GM18873 (cell line): ENCODE measurements at regions not wholly inside any gene's neighbourhood (a gene's known extent, or its start where the extent isn't known, plus 50 kb on each side); places are given as distances from the start of the nearest gene placed in this dataset.

Experiments
- ATAC-seq: cut with Tn5 transposase; IDR thresholded peaks from one replicate; pipeline ENCODE4 v1.9.1; 2021; ENCODE audit warnings: mild to moderate bottlenecking, moderate library complexity, moderate number of reproducible peaks; ENCODE audit not compliant: unreplicated experiment, low FRiP score

DNA sequence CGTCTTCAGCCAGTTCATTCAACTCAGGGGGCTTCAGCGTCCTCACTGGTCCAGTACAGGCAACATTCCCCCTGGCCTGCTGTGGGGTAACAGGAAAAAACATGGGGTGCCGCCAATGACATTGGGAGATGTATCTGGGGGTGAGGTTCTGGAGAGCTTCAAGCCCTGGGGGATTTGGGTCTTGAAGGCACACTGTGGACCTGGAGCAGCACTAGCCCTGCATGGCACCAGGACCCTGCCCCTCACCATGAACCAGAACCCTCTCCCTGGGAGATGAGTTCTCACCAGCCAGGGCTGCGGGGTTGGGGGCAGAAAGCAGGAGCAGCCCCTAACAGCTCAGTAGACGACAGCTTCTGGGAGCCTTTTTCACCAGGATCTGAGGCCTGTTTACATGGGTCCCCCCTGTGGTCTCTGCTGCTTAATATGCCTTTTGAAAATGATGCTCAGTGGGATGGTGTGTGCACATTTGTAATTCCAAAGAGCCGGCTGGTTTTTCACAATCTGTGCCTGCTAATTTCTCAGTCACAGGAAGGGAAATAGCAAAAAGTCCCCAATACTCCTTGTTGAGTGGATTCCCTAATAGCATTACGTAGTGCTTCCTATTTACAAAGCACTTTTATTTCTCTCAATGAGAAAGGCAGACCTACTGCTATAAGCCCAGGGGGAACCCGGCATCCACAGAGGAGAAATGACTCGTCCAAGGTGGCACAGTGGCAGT is 509.5 kb downstream of the RPS24 start:
- no peak for ATAC-seq

DNA sequence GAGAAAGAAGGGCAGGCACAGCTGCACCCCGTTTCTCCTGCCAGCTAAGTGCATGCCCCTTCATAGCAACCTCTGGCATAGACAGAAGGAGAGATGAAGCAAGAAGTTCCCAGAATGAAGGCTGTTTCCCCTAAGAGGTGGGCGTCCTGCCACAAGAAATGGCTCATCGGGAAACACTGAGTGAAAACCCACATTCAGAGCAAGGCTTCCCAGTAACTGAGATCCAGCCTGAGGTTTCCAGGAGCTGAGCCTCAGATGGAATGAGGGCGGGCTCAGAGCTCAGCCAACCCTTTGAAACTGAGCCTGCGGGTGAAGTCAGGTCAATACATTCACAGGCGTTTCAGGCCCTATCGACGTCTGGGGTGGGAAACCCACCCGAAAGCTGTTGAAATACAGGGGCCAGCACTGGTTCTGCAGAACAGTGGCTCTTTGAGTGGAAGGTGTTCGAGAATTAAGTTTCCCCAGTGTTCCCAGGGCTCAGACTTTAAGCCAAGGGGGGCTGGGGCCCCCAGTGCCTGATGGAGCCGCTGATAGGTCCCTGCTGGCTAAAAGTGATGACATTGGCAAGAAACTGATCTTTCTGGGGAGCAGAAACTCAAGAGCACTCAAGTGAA is 510.2 kb downstream of the RPS24 start:
- ATAC-seq, result no peak

DNA sequence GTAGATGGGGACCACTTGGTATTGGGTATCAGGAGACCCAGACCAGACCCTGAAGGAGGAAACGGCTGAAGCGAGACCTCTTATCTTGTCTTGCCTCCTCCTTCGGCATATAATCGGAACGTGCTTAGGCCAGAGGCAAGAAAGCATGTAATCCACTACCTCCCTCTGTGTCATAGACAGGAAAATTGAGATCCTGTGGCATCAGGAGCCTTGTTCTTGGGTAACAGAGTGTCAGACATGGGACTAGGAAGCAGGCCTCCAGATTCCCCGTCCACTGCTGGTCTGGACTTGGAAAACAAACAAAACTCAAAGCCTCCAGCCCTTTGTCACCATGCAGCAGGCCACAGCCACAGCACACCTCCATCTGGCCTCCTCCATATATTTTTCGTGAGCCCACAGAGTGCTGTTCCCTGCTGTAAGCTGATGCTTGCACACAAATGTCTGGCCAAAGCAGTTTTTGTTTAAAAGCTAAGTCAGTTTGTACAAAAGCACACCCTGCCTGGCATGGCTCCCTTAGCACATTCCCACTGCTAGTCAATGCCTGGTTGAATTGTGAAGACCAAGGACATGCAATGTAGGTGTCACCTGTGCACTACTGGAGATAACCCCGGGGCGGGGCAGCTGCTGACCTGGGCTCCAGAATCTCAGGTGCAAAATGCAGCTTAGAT is 510.9 kb downstream of the RPS24 start:
- ATAC-seq, result no peak

DNA sequence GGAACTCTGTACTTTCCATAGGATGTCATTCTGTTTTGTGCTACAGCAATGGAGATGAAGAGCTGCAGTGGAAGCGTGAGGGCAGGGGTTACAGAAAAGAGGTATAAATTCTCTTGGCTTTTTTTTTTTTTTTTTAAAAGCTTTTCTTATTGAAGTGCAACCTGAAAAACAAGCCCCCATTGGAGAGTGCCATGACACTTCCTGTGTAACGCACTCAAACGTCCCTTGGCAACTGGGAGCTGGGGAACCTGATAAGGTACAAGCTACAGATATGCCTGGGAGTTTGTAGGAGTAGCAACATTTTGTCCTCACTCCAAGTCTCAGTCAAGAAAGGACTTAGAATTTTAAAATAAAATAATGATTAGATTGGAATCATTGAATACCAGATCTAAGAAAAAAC is 512.1 kb downstream of the RPS24 start:
- ATAC-seq, result no peak

DNA sequence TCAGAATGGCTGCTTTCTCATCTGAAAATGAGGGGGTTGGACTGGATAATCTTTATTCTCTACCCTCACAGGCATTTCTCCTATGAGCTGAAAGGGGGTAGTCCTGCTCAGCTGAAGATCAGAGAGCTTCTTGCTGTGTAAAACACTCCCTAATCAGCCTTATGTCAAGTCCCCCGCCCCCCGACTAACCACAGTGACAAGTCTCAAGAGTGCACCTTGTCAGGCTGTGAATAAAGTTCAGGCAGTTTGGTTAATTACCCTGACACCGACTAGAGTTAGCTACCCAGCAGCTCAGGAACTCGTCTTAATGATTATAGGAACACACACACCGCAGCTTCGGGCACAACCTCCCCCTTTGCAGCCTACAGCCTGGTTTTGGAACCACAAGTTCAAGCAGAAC is 513.7 kb downstream of the RPS24 start:
- ATAC-seq, result no peak

DNA sequence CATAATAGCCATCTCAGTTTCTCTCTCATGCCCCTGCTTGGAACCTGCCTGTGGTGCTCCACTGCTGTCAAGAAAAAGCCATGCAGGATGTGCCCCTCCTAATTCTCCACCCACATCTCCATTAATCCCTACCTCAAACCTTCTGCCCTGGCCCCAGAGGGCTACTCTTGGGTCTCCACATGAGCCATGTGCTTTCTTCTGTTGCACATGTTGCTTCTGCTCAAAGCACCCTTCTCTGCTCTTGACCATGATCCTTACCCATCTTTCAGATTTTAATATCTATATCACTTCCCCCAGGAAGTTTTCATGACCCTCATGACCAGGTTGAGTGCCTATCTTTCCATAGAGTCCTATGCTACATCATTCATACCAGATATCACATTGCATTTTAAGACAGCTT is 514.2 kb downstream of the RPS24 start:
- no peak for ATAC-seq

DNA sequence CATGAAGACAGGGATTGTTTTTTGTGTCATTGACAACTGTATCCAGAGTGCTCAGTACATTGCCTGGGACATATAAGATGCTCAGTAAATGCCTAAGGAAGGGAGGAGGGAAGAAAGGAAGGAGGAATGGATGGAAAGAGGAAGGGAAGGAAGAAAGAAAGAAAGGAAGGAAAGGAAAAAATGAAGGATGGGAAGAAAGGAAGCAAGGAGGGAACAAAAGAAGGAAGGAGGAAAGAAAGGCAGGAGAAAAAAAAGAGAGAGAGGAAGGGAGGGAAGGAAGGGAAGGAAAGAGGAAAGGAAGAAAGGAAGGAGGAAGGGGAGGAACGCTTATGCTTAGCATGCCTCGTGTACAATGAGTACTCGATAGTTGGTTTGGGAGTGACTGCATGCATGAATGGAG is 514.7 kb downstream of the RPS24 start:
- no peak for ATAC-seq

DNA sequence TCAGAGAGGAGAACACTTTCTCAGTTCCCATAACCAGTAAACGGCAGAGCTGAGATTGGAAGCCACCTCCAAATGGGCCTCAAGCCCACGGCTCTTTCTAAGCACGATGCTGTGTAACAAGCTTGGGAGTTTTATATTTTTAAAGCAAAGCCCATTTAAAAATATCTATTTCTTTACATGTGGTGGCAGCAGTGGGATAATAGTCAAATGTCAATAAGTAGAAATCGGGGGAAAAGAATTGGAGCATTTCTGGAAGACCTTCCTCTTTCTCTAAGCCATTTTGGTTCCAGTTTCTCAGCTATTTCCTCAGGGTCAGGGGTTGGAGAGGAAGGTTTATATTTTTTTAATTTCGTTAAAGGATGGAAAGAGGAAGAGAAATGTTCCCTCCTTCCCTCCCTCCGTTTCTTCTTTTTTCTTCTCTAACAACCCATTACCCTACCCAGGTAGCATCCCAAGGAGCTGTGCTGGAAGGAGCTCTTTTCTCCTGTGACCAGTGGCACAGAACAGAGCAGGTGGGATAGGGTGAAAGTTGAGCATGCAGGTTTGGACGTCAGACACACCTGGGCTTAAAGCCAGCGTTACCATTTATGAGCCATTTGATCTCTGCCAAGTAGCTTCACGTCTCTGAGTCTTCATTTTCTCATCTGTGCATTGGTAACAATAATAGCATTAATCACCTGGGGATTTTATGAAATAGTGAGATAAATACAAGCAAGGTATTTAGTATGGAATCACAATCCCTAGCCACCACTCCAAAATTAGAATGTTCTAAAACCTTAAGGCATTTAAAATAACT is 515.7 kb downstream of the RPS24 start:
- ATAC-seq, result no peak

DNA sequence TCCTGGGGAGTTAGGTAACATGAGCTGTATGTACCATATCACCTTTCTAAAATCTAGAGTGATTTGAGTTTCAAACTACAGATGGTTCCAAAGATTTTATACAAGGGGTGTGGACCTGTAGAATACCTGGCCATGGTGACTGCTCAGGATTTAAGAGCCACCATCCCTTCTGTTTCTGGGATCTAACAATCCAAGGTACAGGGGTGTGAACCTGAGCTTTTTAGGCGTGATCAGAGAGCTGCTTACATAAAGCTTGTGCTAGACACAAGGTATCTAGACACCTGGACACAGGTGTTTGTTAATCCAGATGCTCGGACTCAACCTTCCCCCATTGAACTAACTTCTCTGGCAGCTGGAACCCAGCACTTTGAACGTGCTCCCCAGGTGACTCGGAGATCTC is 516.4 kb downstream of the RPS24 start:
- no peak for ATAC-seq

DNA sequence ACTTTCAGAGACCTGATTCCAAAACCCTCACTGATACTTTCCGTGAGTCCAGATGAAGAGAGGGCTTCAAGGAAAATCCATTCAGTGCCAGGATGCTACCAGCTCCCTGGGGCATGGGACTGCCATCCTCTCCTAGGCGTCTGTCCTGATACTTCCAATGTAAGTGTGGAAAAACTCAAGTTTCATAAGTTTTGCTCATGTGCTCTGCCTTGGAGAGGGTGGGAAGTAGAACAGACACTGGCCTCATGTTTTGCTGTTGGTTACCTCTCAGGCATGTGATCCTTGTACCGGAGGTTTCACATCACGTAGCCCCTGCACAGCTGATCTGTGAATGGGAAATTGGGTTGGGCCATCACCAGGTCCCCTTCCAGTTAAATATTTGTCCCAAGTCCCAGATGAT is 517.1 kb downstream of the RPS24 start:
- no peak for ATAC-seq

DNA sequence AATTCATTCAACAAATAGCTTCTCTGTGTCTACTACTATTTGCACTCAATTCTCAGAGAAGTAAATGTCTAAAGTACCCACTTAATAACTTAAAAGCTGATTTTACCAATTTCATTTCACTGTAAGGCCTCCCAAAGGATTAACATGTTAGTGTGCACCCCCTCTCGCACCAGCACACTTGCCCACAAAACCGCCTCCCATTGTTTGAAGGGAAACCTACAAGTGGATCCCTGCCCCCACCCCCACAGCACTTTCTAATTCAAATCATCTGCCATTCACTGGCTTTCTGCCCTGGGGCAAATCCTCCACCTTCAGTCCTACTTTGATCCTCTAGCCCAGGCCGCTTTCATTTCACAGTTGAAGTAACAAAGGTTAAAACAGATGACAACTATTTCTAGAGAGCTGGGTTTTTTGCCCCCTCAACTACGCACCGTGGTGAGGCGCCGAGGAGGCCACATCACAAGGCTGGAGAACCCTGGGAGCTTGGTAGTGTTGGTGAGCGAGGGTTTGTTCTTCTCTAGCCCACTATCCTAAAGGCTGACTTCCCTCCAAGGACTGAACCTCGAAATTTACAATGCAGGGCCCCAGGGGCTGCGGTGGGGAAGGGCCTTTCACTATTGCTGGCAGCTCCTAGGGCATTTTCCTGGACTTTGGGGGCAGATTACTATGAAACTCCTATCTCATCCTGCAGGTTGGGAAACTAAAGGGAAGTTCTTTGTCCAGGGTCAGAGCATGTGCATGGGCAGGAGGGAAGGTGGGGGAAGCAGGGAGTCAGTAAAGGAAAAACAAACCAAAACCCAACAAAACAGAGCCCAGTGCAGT is 517.4 kb upstream of the ZMIZ1 start:
- no peak for ATAC-seq

DNA sequence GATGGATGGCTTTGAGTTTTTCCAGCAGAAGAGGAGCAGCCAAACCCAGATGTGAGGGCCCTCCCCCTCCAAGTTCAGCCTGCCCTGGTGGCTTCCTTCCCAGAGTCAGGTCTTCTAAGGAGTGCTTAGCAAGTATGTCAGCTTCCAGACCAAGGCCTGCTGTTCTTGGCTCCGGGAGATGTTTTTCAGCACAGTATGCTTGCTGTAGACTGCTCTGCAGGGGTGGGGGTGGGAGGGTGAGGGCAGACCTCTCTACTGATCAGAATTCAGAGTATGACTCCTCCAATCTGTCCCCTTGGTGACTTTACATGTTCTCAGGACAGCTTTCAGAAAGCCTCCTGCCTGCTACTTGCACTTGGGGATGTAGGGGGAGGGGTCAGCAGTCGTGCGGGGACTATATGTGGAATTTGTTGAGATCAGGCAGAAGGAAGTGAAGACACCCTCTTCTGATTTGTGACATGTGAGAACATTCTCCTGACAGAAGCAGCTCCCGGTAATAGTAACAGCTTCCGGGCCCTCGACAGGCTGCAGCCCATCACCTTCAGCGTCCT is 516.4 kb upstream of the ZMIZ1 start:
- ATAC-seq, result no peak

DNA sequence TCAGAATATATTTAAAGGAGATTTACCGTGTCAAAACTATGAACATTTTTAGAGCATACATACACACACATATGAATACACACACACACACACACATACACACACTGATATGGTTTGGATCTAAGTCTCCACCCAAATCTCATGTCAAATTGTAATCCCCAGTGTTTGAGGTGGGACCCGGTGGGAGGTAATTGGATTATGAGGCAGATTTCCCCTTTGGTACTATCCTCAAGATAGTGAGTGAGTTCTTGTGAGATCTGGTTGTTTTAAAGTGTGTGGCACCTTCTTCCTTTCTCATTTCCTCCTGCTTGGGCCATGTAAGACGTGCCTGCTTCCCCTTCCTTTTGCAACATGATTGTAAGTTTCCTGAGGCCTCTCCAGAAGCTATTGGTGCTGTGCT is 515.0 kb upstream of the ZMIZ1 start:
- no peak for ATAC-seq

DNA sequence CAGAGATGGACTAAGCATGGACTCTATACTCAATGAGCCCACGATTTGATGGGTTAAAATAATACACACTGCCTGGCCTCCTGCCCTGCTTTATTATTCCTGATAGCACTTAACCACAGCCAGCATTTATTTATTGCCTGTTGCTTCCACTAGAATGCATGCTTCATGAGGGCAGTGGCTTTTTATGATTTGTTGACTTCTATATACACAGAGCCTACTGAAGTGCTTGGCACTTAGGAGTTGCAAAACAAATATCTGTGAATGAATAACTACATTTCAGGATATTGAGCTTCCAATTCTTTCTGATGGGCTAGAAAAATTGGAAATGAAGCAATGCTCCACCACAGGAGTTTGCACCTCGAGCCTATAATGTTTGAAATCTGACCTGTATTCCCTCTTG is 513.6 kb upstream of the ZMIZ1 start:
- ATAC-seq, result no peak

DNA sequence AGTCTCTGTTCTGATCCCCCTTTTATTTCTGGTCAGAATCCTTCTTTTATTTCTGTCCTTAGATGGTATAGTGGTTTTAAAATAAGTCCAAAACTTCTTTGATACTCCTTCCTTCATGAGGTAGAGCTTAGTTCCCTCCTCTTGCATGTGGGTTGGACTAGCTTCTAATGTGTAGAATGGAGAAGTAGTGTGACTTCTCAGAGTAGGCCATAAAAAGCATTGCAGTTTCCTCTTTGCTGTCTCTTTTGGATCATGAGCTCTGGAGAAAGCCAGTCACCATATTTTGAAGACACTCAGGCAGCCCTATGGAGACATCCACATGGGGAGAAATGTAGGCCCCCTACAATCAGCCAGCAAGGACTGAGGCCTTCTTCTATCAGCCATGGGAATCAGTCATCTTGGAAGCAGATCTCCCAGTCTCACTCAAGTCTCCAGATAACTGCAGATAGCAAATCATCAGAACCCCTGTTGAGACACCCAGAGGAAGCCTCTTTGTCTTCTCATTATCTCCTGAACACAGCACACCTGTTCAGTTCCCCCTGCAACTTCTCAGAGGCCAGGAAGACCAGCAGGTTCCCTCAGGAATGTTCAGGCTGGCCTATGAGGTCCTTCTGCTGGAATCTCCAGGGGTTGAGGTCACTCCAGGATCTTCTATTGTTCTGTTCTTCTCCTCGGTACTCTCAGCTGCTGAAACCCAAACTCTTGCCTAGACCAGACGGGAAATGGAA is 511.9 kb upstream of the ZMIZ1 start:
- ATAC-seq, result no peak

DNA sequence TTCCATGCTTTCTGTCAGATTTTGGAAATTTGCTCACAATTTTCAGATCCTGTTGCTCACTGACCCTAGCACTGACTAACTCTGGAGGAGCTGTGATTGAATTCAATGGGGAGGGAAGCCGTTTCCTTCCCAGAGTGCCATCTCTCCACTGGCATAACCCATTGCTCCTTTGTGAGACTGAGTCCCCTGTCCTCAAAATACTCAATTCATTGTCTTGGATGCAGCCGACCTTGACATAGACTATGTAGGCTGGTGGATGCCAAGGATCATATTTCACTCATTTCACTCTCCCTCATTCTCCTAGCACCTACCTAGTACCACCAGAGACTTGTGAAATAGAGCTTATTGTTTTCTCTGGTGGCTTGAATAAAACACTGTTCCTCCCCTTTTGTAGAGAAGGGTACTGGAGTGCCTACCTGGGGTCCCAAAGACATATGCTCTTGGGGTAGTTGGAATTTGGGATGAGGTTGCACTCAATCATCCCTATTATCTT is 511.3 kb upstream of the ZMIZ1 start:
- ATAC-seq, result no peak

DNA sequence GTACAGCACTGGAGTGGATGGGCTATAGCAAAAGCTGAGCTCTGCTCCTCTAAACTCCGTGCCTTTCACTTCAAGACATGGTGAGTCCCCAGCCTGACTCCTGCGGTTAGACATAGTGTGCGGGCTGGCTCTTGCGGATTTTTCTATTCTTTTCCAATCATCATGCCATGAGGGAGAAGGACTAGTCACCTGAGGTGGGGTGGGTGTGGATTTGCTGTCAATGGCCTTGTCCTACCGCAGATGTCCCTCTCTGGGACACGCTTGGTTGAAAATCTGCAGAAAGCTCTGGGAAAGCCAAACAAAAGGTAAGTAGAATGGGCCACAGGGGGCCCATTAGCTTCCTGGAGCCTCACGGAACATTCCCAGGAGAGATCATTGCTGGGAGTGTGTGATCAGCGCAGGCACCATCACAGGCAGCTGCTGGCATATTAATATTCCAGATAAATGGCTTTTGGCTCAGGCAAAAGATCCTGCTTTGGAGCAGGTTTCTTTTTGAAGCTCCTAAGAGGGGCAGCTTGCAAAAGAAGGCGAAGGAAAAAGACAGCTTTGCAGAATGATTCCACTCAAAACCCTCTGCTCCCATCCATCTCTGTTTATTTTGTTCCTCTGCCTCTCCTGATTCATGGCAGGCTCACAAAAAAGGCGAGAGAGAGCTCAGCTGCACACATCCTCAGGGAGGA is 509.0 kb upstream of the ZMIZ1 start:
- no peak for ATAC-seq

DNA sequence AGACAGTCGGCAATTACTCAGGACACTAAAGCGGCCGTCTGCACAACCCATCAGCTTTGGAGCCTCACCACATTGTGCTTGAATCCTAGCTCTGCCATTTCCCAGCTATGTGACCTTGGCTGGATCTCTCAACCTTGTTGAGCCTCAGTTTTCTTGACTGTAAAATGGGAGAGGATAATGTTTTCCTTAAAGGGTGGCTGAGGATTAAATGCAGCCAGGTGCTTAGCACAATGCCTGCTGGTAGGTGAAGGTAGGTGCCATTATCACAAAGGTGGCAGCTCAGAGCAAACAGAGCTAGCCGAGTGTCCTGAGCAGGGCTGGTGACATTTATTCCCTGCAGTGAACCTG is 508.5 kb upstream of the ZMIZ1 start:
- no peak for ATAC-seq

DNA sequence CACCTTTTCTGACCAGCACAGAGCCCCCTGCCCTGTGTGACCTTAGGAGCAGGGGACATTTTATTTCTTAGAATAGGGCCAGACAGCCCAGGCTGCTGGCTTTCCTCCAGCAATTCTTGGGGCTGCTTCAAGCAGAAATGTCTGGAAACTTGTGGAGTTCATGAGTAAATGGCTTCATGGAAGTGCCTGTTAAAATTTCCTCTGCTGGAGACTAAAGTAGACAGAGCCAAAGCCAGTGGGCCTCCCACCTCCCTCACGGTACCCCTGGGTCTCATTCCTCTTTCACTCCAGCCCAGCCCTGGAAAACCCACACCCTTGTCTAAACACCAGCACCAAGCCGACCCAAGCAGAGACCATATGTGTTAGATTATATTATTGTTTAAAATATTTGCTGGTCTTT is 505.5 kb upstream of the ZMIZ1 start:
- ATAC-seq, result no peak
